GM12878 (cell line): ENCODE measurements at regions not wholly inside any gene's neighbourhood (a gene's known extent, or its start where the extent isn't known, plus 50 kb on each side); places are given as distances from the start of the nearest gene placed in this dataset.

Experiments used
- ATAC-seq: fragments of 200-7000 bp; cut with Tn5 transposase; 3 replicates; pipeline ENCODE4 v1.9.1; 2020; ENCODE audit warnings: mild to moderate bottlenecking, moderate library complexity
- BruUV-seq: library from RNA; stranded (reverse); fragments of 400-500 nt; replicated peaks from 2 replicates; lab custom pipeline; 2021; lab: Mats Ljungman, UMichigan
- CTCF ChIA-PET: fragments of 300-600 bp; sonication (Branson Sonifier 250); formaldehyde crosslinking; extraction: SDS; loops from one replicate; lab custom pipeline; 2021; ENCODE audit warnings: inconsistent platforms; lab: Yijun Ruan, JAX
- POLR2A ChIA-PET: fragments of 350-600 bp; formaldehyde crosslinking; extraction: SDS; loops from one replicate; lab custom pipeline; 2021; ENCODE audit warnings: inconsistent platforms; lab: Charles Lee
- RAD21 ChIA-PET: fragments of 300-600 bp; sonication (Branson Sonifier 250); formaldehyde crosslinking; loops from one replicate; lab custom pipeline; 2023; ENCODE audit warnings: antibody characterized with exemption; ENCODE audit not compliant: unreplicated experiment; lab: Charles Lee
- SMC1A ChIA-PET: fragments of 300-600 bp; sonication (Branson Sonifier 250); formaldehyde crosslinking; loops from one replicate; lab custom pipeline; 2023; ENCODE audit not compliant: unreplicated experiment, uncharacterized antibody; lab: Charles Lee
- DNase-seq: peaks from one replicate; pipeline ENCODE4 v3.0.0-alpha.2; 2011; ENCODE audit warnings: low read depth, low spot score
- FAIRE-seq: peaks from 3 replicates; lab custom pipeline; 2011; peaks lifted over from hg19 to GRCh38; lab: Jason Lieb, UNC
- H2AFZ ChIP-seq: 2 replicates; pipeline ENCODE4 v1.6.0; 2011; ENCODE audit warnings: low read depth, low read length, control low read depth; ENCODE audit not compliant: control insufficient read depth
- H3K27ac ChIP-seq: 2 replicates; pipeline ENCODE4 v1.5.1; 2011; ENCODE audit warnings: control low read depth; ENCODE audit not compliant: control insufficient read depth, insufficient read depth
- H3K27me3 ChIP-seq, 2 experiments: replicated peaks in 1 of 2; 2 replicates each; pipeline versions ENCODE4 v1.6.0 to v1.6.1; 2011; ENCODE audit warnings: low read length in 1 of 2; ENCODE audit not compliant: control insufficient read depth in 2 of 2, insufficient read depth in 2 of 2
- H3K36me3 ChIP-seq, 2 experiments: 2 replicates each; pipeline ENCODE4 v1.5.1; 2011; ENCODE audit warnings: low read length in 1 of 2; ENCODE audit not compliant: control insufficient read depth in 2 of 2, insufficient read depth in 2 of 2
- H3K4me1 ChIP-seq: 2 replicates; pipeline ENCODE4 v1.6.1; 2011; ENCODE audit warnings: mild to moderate bottlenecking, low read length, moderate library complexity, mixed read lengths; ENCODE audit not compliant: control insufficient read depth, insufficient read depth
- H3K4me2 ChIP-seq: 2 replicates; pipeline ENCODE4 v1.6.0; 2011; ENCODE audit warnings: control low read depth; ENCODE audit not compliant: control insufficient read depth, insufficient read depth
- H3K4me3 ChIP-seq: fragments of 200-600 bp; sonication (generic); 2 replicates; pipeline ENCODE4 v1.5.1; 2016
- H3K79me2 ChIP-seq: 2 replicates; pipeline ENCODE4 v1.6.0; 2011; ENCODE audit warnings: low read length; ENCODE audit not compliant: control insufficient read depth, insufficient read depth
- H3K9ac ChIP-seq: 2 replicates; pipeline ENCODE4 v1.8.0; 2011; ENCODE audit warnings: low read length, control low read depth, mixed read lengths; ENCODE audit not compliant: control insufficient read depth, insufficient read depth
- H3K9me3 ChIP-seq: replicated peaks from 3 replicates; pipeline ENCODE4 v1.5.1; 2011; ENCODE audit warnings: mild to moderate bottlenecking, low read length; ENCODE audit not compliant: control insufficient read depth, insufficient read depth
- H4K20me1 ChIP-seq: 2 replicates; pipeline ENCODE4 v1.6.0; 2011; ENCODE audit not compliant: control insufficient read depth, insufficient read depth
- BACH1 ChIP-seq: fragments of 450-650 bp; IDR thresholded peaks from 2 replicates; pipeline ENCODE4 v1.6.1; 2017; ENCODE audit warnings: mild to moderate bottlenecking, borderline replicate concordance
- CHD2 ChIP-seq: IDR thresholded peaks from 2 replicates; pipeline ENCODE4 v1.6.1; 2011; ENCODE audit warnings: low read depth, low read length, improper control_type of control experiment, borderline replicate concordance
- ELK1 ChIP-seq: IDR thresholded peaks from 2 replicates; pipeline ENCODE4 v1.6.1; 2012; ENCODE audit warnings: low read depth, low read length, improper control_type of control experiment
- EP300 ChIP-seq, 2 experiments: fragments of 150-350 bp in 1 of 2; IDR thresholded peaks; 2 replicates each; pipeline ENCODE4 v1.6.1; 2011 to 2012; ENCODE audit warnings: low read depth in 2 of 2, low read length in 2 of 2, borderline replicate concordance in 1 of 2, improper control_type of control experiment in 1 of 2, inconsistent platforms in 1 of 2; ENCODE audit not compliant: control insufficient read depth in 1 of 2
- IKZF2 ChIP-seq, 2 experiments: fragments of 450-650 bp; IDR thresholded peaks; 2 replicates each; pipeline ENCODE4 v1.6.1; 2017; ENCODE audit warnings: mild to moderate bottlenecking in 2 of 2, moderate library complexity in 2 of 2
- MEF2A ChIP-seq: IDR thresholded peaks from 2 replicates; pipeline ENCODE4 v1.6.1; 2011; ENCODE audit warnings: low read depth, mild to moderate bottlenecking, low read length, moderate library complexity; ENCODE audit not compliant: insufficient read depth
- NBN ChIP-seq: fragments of 450-650 bp; IDR thresholded peaks from 2 replicates; pipeline ENCODE4 v1.6.1; 2016
- NFIC ChIP-seq: IDR thresholded peaks from 2 replicates; pipeline ENCODE4 v1.6.1; 2012; ENCODE audit warnings: low read depth, mild to moderate bottlenecking, inconsistent platforms, low read length, moderate library complexity
- NFYB ChIP-seq: IDR thresholded peaks from 2 replicates; pipeline ENCODE4 v1.6.1; 2011; ENCODE audit warnings: low read depth, mild to moderate bottlenecking, low read length, improper control_type of control experiment, moderate library complexity; ENCODE audit not compliant: insufficient read depth
- PML ChIP-seq: IDR thresholded peaks from 2 replicates; pipeline ENCODE4 v1.6.1; 2012; ENCODE audit warnings: low read length, inconsistent platforms
- POU2F2 ChIP-seq: IDR thresholded peaks from 3 replicates; pipeline ENCODE4 v1.6.1; 2011; ENCODE audit warnings: low read depth, mild to moderate bottlenecking, low read length, borderline replicate concordance
- RB1 ChIP-seq: fragments of 450-650 bp; formaldehyde crosslinking; IDR thresholded peaks from 2 replicates; pipeline ENCODE4 v1.6.1; 2017; ENCODE audit warnings: mild to moderate bottlenecking, borderline replicate concordance
- RELB ChIP-seq: fragments of 450-650 bp; IDR thresholded peaks from 2 replicates; pipeline ENCODE4 v1.6.1; 2017; ENCODE audit warnings: low read depth, mild to moderate bottlenecking, moderate library complexity
- SMAD1 ChIP-seq: fragments of 450-650 bp; IDR thresholded peaks from 2 replicates; pipeline ENCODE4 v1.6.1; 2018; ENCODE audit warnings: mild to moderate bottlenecking, low read depth; ENCODE audit not compliant: partially characterized antibody
- SUZ12 ChIP-seq: fragments of 200-600 bp; sonication (generic); IDR thresholded peaks from one replicate; pipeline ENCODE4 v1.6.1; 2018; ENCODE audit warnings: antibody characterized with exemption, mild to moderate bottlenecking; ENCODE audit not compliant: unreplicated experiment
- YY1 ChIP-seq: IDR thresholded peaks from 2 replicates; pipeline ENCODE4 v1.6.1; 2011; ENCODE audit warnings: low read depth, mild to moderate bottlenecking, low read length
- ZNF592 ChIP-seq: fragments of 450-650 bp; IDR thresholded peaks from 2 replicates; pipeline ENCODE4 v1.6.1; 2017; ENCODE audit warnings: mild to moderate bottlenecking, moderate library complexity
- WGBS: methylation state at CpG from one replicate; pipeline ENCODE4 v1.1.6; 2016; ENCODE audit warnings: low lambda C conversion rate; ENCODE audit not compliant: insufficient replicate concordance, insufficient coverage; ENCODE audit errors: missing lambda C conversion rate; 5-methylcytosine and 5-hydroxymethylcytosine counted together
- in situ Hi-C: fragments of 300-500 bp; cut with MboI; formaldehyde crosslinking; loops from 9 replicates; pipeline ENCODE4 v1.14.3; 2018; ENCODE audit warnings: mixed read lengths
- intact Hi-C: fragments of 100-400 bp; cut with micrococcal nuclease; formaldehyde crosslinking; loops from one replicate; pipeline ENCODE4 v1.14.2; 2022; ENCODE audit not compliant: unreplicated experiment

GRCh38 chr4:10747186-10747585 lies 62.6 kb upstream of the CLNK start:
- Histone ChIP-seq H3K9me3 (no peaks in the 10 kb centered on the region), H3K4me2 (peak overlapping the region; percentile 68), H4K20me1 (no peaks in the 10 kb centered on the region), H3K36me3 (no peaks in the 10 kb centered on the region), H3K27me3 (no peaks in the 10 kb centered on the region), H3K4me3 (peak overlapping the region; percentile 24; the same call in 1 of the 2 replicates), H3K9ac (peak overlapping the region; percentile 36; the same call in 1 of the 2 replicates), H2AFZ (peak overlapping the region; percentile 20; the same call in 1 of the 2 replicates), H3K79me2 (no peaks in the 10 kb centered on the region), H3K27ac (peak overlapping the region; percentile 66), H3K4me1 (peaks cover 38% of the 10 kb centered on the region)
- ChIA-PET SMC1A (interaction anchor here (0.8 to 4.8 kb wide), 15 partner anchors 8 to 818 kb away, joined by 3 to 95 read pairs (median 4); partner anchors contain the start of gene CLNK), POLR2A (interaction anchor here (0.6 to 1.4 kb wide), 3 partner anchors 15 to 110 kb away, joined by 3 to 5 read pairs (median 4); no protein-coding TSS in a partner anchor), RAD21 (interaction anchor here (0.7 to 4.2 kb wide), 12 partner anchors 12 to 148 kb away, joined by 3 to 48 read pairs (median 4); partner anchors contain the start of gene CLNK), CTCF (interaction anchor here (1.1 to 2.0 kb wide), 4 partner anchors 15 to 75 kb away, joined by 3 to 8 read pairs (median 6); no protein-coding TSS in a partner anchor)
- WGBS, result 3% methylated on average over 5 of the region's 5 CpGs
- ATAC-seq (peak; percentile 75), FAIRE-seq (peak; percentile 27), DNase-seq (peak; percentile 80)
- intact Hi-C loops, result loop anchor here (5.0 kb wide), 1 partner anchor 325 kb away; no protein-coding TSS in a partner anchor
- in situ Hi-C loops, result no loop called here
- no TSS peak for BruUV-seq
- TF ChIP-seq NFYB, result 0 out of 2 replicates have a peak, but pooled peaks have one; percentile 7
- 0 out of 2 replicates have a peak, but pooled peaks have one; percentile 21 for TF ChIP-seq RB1
- no peak for TF ChIP-seq ELK1
- TF ChIP-seq CHD2, result peak; percentile 38; the same call in 1 of the 2 replicates
- TF ChIP-seq RELB, result peak; percentile 82
- TF ChIP-seq YY1, result peak; percentile 27; the same call in 1 of the 2 replicates
- peak; percentile 11; the same call in 1 of the 3 replicates for TF ChIP-seq POU2F2
- TF ChIP-seq EP300 (IDR thresholded peaks at IDR 0.05; ENCODE audit: borderline replicate concordance in 1 of 2, control insufficient read depth in 1 of 2, low read depth in 2 of 2, low read length in 2 of 2), result peak in 1 of 2 experiments; percentile 41; a peak in 1 of 4 replicates
- 0 out of 2 replicates have a peak, but pooled peaks have one; percentile 26 for TF ChIP-seq MEF2A
- no peak for TF ChIP-seq SMAD1
- no peak for TF ChIP-seq BACH1
- TF ChIP-seq IKZF2 (IDR thresholded peaks at IDR 0.05), result peak; percentile 82 to 87; a peak in 3 of 4 replicates
- no peak for TF ChIP-seq SUZ12
- TF ChIP-seq NFIC, result peak; percentile 36
- peak; percentile 69; the same call in 1 of the 2 replicates for TF ChIP-seq NBN
- TF ChIP-seq ZNF592, result no peak
- TF ChIP-seq PML, result no peak
